OCI-LY7 (cell line): ENCODE measurements at regions not wholly inside any gene's neighbourhood (a gene's known extent, or its start where the extent isn't known, plus 50 kb on each side); places are given as distances from the start of the nearest gene placed in this dataset.

ENCODE experiments used
- BruUV-seq: library from RNA; stranded (reverse); fragments of 400-500 nt; replicated peaks from 2 replicates; lab custom pipeline; 2021; lab: Mats Ljungman, UMichigan
- CTCF ChIA-PET: fragments of 300-600 bp; sonication (Branson Sonifier 250); formaldehyde crosslinking; loops from one replicate; lab custom pipeline; 2022; ENCODE audit warnings: antibody characterized with exemption; ENCODE audit not compliant: unreplicated experiment; lab: Charles Lee
- POLR2A ChIA-PET: fragments of 300-600 bp; sonication (Branson Sonifier 250); formaldehyde crosslinking; loops from one replicate; lab custom pipeline; 2022; ENCODE audit warnings: antibody characterized with exemption; lab: Charles Lee
- DNase-seq: peaks from one replicate; pipeline ENCODE4 v3.0.0-alpha.2; 2015; ENCODE audit warnings: low spot score
- H2AFZ ChIP-seq: fragments of 200-600 bp; sonication (generic), shearing (Covaris generic); 2 replicates; pipeline ENCODE4 v1.6.1; 2014; ENCODE audit warnings: mild to moderate bottlenecking, antibody characterized with exemption, low read length, moderate library complexity
- H3K27ac ChIP-seq: fragments of 200-600 bp; sonication (generic); 2 replicates; pipeline ENCODE4 v1.5.1; 2014; ENCODE audit warnings: mixed run types, low read depth, mild to moderate bottlenecking, moderate library complexity, low read length, inconsistent platforms; ENCODE audit not compliant: poor library complexity, severe bottlenecking
- H3K36me3 ChIP-seq: fragments of 200-600 bp; sonication (generic); 2 replicates; pipeline ENCODE4 v1.6.1; 2014; ENCODE audit warnings: mild to moderate bottlenecking, antibody characterized with exemption, low read length, moderate library complexity, mixed read lengths; ENCODE audit not compliant: insufficient read depth
- H3K4me1 ChIP-seq: fragments of 200-600 bp; sonication (generic); 2 replicates; pipeline ENCODE4 v1.5.1; 2014; ENCODE audit warnings: mild to moderate bottlenecking, low read length; ENCODE audit not compliant: insufficient read depth, poor library complexity, severe bottlenecking
- H3K4me2 ChIP-seq: fragments of 200-600 bp; sonication (generic); 2 replicates; pipeline ENCODE4 v1.6.1; 2014; ENCODE audit warnings: mild to moderate bottlenecking, low read length
- H3K4me3 ChIP-seq: fragments of 200-600 bp; sonication (generic); 2 replicates; pipeline ENCODE4 v1.5.1; 2014; ENCODE audit warnings: mild to moderate bottlenecking, low read depth, low read length; ENCODE audit not compliant: poor library complexity, severe bottlenecking
- H3K79me2 ChIP-seq: fragments of 200-600 bp; sonication (generic); 2 replicates; pipeline ENCODE4 v1.6.1; 2016; ENCODE audit warnings: low read depth, mild to moderate bottlenecking, low read length, moderate library complexity, mixed read lengths; ENCODE audit not compliant: insufficient read depth
- H3K9me2 ChIP-seq: fragments of 200-600 bp; sonication (generic); 2 replicates; pipeline ENCODE4 v1.6.1; 2016; ENCODE audit warnings: mild to moderate bottlenecking, low read length, mixed read lengths; ENCODE audit not compliant: insufficient read depth
- H3K9me3 ChIP-seq: fragments of 200-600 bp; sonication (generic); 2 replicates; pipeline ENCODE4 v1.6.1; 2014; ENCODE audit warnings: mild to moderate bottlenecking, mixed run types, low read length, mixed read lengths
- H4K20me1 ChIP-seq: fragments of 200-600 bp; sonication (generic); 2 replicates; pipeline ENCODE4 v1.6.1; 2014; ENCODE audit warnings: mild to moderate bottlenecking, antibody characterized with exemption, low read length, moderate library complexity, mixed read lengths; ENCODE audit not compliant: insufficient read depth
- EZH2phosphoT487 ChIP-seq: fragments of 200-600 bp; sonication (generic); IDR thresholded peaks from 2 replicates; pipeline ENCODE4 v1.6.1; 2018; ENCODE audit warnings: low read depth, borderline replicate concordance, mild to moderate bottlenecking, mixed run types, antibody characterized with exemption, low read length, moderate library complexity, mixed read lengths
- intact Hi-C: fragments of 100-400 bp; cut with micrococcal nuclease; formaldehyde crosslinking; loops from one replicate; pipeline ENCODE4 v1.10.0; 2022; ENCODE audit not compliant: unreplicated experiment
- TF ChIP-seq, protein P1 (sequence below): fragments of 200-600 bp; sonication (generic); conservative IDR thresholded peaks from 2 replicates; pipeline ENCODE4 v1.5.1; 2014; ENCODE audit warnings: mild to moderate bottlenecking, antibody characterized with exemption, low read length, moderate library complexity, mixed read lengths

DNA sequence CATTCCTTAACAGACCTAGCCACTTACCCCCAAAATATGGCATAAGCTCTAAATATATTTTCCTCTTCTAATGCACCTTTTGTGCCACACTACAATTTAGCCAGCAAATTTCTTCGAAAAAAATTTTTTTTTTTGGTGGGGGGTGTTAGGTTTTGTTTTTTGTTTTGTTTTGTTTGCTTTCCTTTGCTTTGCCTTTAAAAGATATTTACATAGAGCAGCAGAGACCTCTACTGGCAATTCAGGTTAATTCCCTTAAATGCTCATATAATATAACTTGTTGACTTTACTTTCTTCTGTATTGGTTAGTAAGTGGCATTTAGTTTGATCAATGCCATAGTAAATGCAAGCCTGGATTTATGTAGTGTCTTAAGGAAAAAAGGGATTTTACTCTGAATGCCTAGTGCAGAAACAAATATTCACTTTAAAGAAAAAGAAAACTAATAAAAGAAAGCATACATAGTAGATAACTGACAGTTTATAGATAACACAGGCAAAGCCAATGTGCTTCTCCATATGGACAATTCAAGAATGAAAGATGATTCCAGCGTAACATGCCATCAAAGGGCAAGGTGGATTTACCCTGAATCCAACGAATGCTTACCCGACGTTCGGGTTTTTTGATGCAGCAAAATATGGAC is 1250.6 kb downstream of the GATA3 start:
- H3K4me3 ChIP-seq: no peak overlapping the region
- peak; percentile 11 for DNase-seq
- TF ChIP-seq EZH2phosphoT487: no peak
- TF ChIP-seq, protein P1, sequence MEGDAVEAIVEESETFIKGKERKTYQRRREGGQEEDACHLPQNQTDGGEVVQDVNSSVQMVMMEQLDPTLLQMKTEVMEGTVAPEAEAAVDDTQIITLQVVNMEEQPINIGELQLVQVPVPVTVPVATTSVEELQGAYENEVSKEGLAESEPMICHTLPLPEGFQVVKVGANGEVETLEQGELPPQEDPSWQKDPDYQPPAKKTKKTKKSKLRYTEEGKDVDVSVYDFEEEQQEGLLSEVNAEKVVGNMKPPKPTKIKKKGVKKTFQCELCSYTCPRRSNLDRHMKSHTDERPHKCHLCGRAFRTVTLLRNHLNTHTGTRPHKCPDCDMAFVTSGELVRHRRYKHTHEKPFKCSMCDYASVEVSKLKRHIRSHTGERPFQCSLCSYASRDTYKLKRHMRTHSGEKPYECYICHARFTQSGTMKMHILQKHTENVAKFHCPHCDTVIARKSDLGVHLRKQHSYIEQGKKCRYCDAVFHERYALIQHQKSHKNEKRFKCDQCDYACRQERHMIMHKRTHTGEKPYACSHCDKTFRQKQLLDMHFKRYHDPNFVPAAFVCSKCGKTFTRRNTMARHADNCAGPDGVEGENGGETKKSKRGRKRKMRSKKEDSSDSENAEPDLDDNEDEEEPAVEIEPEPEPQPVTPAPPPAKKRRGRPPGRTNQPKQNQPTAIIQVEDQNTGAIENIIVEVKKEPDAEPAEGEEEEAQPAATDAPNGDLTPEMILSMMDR: peak; percentile 78
- intact Hi-C loops: no loop called here
- CTCF ChIA-PET: no interaction called here
- no peaks in the 10 kb centered on the region for H3K4me1 ChIP-seq
- H2AFZ ChIP-seq: no peak overlapping the region
- H3K4me2 ChIP-seq: no peak overlapping the region
- H3K27ac ChIP-seq: no peak overlapping the region
- no peaks in the 10 kb centered on the region for H3K36me3 ChIP-seq
- no peaks in the 10 kb centered on the region for H3K9me2 ChIP-seq
- no peaks in the 10 kb centered on the region for H3K9me3 ChIP-seq
- POLR2A ChIA-PET: no interaction called here
- H3K79me2 ChIP-seq: no peaks in the 10 kb centered on the region
- peaks cover 4% of the 10 kb centered on the region; the same call in 1 of the 2 replicates for H4K20me1 ChIP-seq
- BruUV-seq: no TSS peak

DNA sequence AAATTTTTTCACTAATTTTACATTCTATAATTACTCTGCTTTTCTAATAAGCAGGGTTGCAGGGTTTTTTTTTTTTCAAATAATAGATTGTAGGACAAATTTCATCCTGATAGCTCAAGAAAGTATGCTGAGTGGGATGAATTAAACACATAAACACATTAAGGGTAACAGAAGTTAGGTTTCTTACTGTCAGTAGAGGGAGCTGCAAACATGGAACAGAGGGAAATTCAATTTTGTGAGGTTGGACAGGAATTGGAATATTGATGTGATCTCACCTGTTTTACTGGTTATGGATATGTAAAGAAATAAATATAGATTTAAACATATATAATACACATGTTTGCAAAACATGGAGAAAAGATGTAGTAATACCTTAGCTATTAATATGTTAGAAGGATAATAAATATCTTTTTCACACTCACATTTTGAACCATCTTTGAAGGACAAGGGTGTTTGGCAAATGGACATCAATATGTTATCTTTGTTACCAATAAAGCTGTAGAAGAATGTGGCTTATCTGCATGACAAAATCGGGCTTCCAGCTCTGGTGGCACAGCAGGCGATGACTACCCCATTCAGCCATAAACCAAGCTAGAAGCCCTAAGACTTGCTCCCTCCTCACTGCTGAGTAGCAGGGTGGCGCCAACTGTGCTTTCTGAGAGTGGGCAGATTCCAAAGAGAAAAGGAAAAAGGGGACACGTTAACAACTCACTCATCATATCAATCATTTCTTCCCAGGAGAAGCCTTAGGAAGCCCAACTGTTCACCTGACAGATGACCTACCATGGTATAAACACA is 1257.4 kb downstream of the GATA3 start:
- no TSS peak for BruUV-seq
- ChIA-PET CTCF (no interaction called here), POLR2A (interaction anchor here (0.5 to 0.7 kb wide), 2 partner anchors 398 to 1636 kb away, joined by 3 to 4 read pairs; no protein-coding TSS in a partner anchor)
- no peak overlapping the region for H2AFZ ChIP-seq
- H3K9me2 ChIP-seq: no peaks in the 10 kb centered on the region
- DNase-seq: no peak
- H3K27ac ChIP-seq: no peak overlapping the region
- H3K4me1 ChIP-seq: no peaks in the 10 kb centered on the region
- H3K79me2 ChIP-seq: no peaks in the 10 kb centered on the region
- no peak overlapping the region for H3K4me3 ChIP-seq
- H3K4me2 ChIP-seq: no peak overlapping the region
- no peak for TF ChIP-seq EZH2phosphoT487
- TF ChIP-seq, protein P1: peak; percentile 64
- no peaks in the 10 kb centered on the region for H3K9me3 ChIP-seq
- no peaks in the 10 kb centered on the region for H3K36me3 ChIP-seq
- no peaks in the 10 kb centered on the region for H4K20me1 ChIP-seq
- intact Hi-C loops: no loop called here
